NB4 (cell line): ENCODE measurements at regions not wholly inside any gene's neighbourhood (a gene's known extent, or its start where the extent isn't known, plus 50 kb on each side); places are given as distances from the start of the nearest gene placed in this dataset.

Source experiments
- POLR2A ChIP-seq: IDR thresholded peaks from 2 replicates; pipeline ENCODE4 v1.6.1; 2011; ENCODE audit warnings: mild to moderate bottlenecking; ENCODE audit not compliant: insufficient read length; ENCODE audit errors: extremely low read depth
- TF ChIP-seq, protein P1 (sequence below): IDR thresholded peaks from one replicate; pipeline ENCODE4 v1.5.1; 2012; ENCODE audit warnings: low read depth, low read length

DNA sequence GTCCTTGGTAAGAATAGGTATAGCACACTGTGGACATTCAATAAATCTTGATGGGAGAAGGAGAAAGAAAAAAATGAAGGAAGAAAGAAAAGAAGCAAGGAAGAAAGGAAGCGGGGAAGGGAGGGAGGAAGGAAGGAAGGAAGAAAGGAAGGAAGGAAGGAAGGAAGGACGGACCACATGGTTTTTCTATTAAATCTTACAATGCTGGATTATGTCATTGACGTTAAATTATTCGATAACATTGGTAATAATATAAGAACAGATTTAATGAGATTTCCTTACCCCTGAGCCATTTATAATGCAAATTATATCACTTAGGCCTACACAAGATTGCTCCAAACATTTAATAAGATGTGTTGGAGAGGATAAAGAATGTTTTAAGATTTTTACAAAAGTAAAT lies 124.9 kb upstream of the SYT1 start:
- TF ChIP-seq, protein P1, sequence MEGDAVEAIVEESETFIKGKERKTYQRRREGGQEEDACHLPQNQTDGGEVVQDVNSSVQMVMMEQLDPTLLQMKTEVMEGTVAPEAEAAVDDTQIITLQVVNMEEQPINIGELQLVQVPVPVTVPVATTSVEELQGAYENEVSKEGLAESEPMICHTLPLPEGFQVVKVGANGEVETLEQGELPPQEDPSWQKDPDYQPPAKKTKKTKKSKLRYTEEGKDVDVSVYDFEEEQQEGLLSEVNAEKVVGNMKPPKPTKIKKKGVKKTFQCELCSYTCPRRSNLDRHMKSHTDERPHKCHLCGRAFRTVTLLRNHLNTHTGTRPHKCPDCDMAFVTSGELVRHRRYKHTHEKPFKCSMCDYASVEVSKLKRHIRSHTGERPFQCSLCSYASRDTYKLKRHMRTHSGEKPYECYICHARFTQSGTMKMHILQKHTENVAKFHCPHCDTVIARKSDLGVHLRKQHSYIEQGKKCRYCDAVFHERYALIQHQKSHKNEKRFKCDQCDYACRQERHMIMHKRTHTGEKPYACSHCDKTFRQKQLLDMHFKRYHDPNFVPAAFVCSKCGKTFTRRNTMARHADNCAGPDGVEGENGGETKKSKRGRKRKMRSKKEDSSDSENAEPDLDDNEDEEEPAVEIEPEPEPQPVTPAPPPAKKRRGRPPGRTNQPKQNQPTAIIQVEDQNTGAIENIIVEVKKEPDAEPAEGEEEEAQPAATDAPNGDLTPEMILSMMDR, result no peak
- TF ChIP-seq POLR2A, result no peak
